ENCODE measurements at regions not wholly inside any gene's neighbourhood (a gene's known extent, or its start where the extent isn't known, plus 50 kb on each side); places are given as distances from the start of the nearest gene placed in this dataset.

GRCh38 chrX:44093431-44093830, 120.2 kb upstream of the NDP start:
- Histone ChIP-seq H2AK9ac (replicated peaks; ENCODE audit: low read depth, low read length, poor library complexity) (no peak overlapping the region), H3K18ac (ENCODE audit: low read depth, low read length) (no peak overlapping the region), H4K5ac (ENCODE audit: low read depth, low read length) (no peak overlapping the region), H3K4me2 (ENCODE audit: low read depth, low read length) (no peak overlapping the region), H4K20me1 (ENCODE audit: insufficient read depth, low read length) (no peaks in the 10 kb centered on the region), H3K4ac (ENCODE audit: low read depth, low read length) (no peak overlapping the region), H3K36me3 (ENCODE audit: control insufficient read depth, insufficient read depth, low read length) (no peaks in the 10 kb centered on the region), H4K8ac (ENCODE audit: low read depth in 2 of 2, low read length in 2 of 2) (no peak overlapping the region), H3K14ac (replicated peaks; ENCODE audit: low read depth, low read length) (no peak overlapping the region), H2BK20ac (ENCODE audit: low read depth, low read length) (no peak overlapping the region), H3K27ac (ENCODE audit: insufficient read depth, low read length) (no peak overlapping the region), H3K23ac (ENCODE audit: low read depth, low read length) (no peak overlapping the region), H3K56ac (ENCODE audit: extremely low read depth, insufficient read depth, low read length) (no peak overlapping the region), H2BK120ac (ENCODE audit: low read depth, low read length) (no peak overlapping the region), H3K79me1 (ENCODE audit: low read depth in 1 of 2, low read length in 2 of 2) (no peaks in the 10 kb centered on the region), H2BK15ac (ENCODE audit: low read depth, low read length) (no peak overlapping the region), H3K4me3 (ENCODE audit: insufficient read depth, low read depth, low read length) (no peak overlapping the region), H3K27me3 (ENCODE audit: control insufficient read depth, insufficient read depth, low read length) (peaks cover 8% of the 10 kb centered on the region), H2AFZ (replicated peaks; ENCODE audit: low read length, poor library complexity) (no peak overlapping the region), H2BK5ac (ENCODE audit: low read depth, low read length, poor library complexity, severe bottlenecking) (no peak overlapping the region), H3K9ac (ENCODE audit: low read depth, low read length) (no peak overlapping the region), H3K9me1 (ENCODE audit: insufficient read depth, low read length) (no peaks in the 10 kb centered on the region), H3K9me3 (ENCODE audit: control insufficient read depth, insufficient read depth, low read length) (no peaks in the 10 kb centered on the region), H4K91ac (ENCODE audit: insufficient read depth, low read depth, low read length) (no peak overlapping the region), H3K4me1 (ENCODE audit: control insufficient read depth, insufficient read depth, low read length) (no peaks in the 10 kb centered on the region), H2AK5ac (ENCODE audit: low read depth, low read length) (no peak overlapping the region)
- in situ Hi-C loops (cut with MboI; ENCODE audit: low sequenced_read_pairs), result no loop called here
- DNase-seq (no peak), ATAC-seq (ENCODE audit: low read depth) (no peak)
- no peak for TF ChIP-seq FOS (IDR thresholded peaks at IDR 0.05; ENCODE audit: low read depth, low read length)
- TF ChIP-seq RAD21 (IDR thresholded peaks at IDR 0.05; ENCODE audit: low read length), result no peak
- no peak for TF ChIP-seq POLR2A (IDR thresholded peaks at IDR 0.05; ENCODE audit: low read depth, low read length)
- no peak for TF ChIP-seq MAZ (IDR thresholded peaks at IDR 0.05; ENCODE audit: borderline replicate concordance, low read depth, low read length)
- TF ChIP-seq USF2 (IDR thresholded peaks at IDR 0.05; ENCODE audit: low read depth, low read length), result no peak
- no peak for TF ChIP-seq RCOR1 (IDR thresholded peaks at IDR 0.05; ENCODE audit: insufficient replicate concordance, low read length)
- TF ChIP-seq CHD1 (IDR thresholded peaks at IDR 0.05; ENCODE audit: low read depth, low read length), result no peak
- no peak for TF ChIP-seq BHLHE40 (IDR thresholded peaks at IDR 0.05; ENCODE audit: low read depth, low read length)
- TF ChIP-seq MAFK (IDR thresholded peaks at IDR 0.05; ENCODE audit: low read depth, low read length), result no peak
- TF ChIP-seq CTCF (conservative IDR thresholded peaks at IDR 0.05; ENCODE audit: low read depth, low read length), result no peak
- no peak for TF ChIP-seq ELK1 (IDR thresholded peaks at IDR 0.05; ENCODE audit: borderline replicate concordance, low read depth, low read length)
- BruUV-seq (replicated peaks), result no TSS peak
- POLR2A ChIA-PET (ENCODE audit: unreplicated experiment), result no interaction called here
- CTCF ChIA-PET, result interaction anchor here (0.6 kb wide), 1 partner anchor 132 kb away, joined by 3 read pairs; no protein-coding TSS in a partner anchor
- dilution Hi-C loops (cut with HindIII; ENCODE audit: low sequenced_read_pairs, unreplicated experiment), result no loop called here
- intact Hi-C loops (cut with micrococcal nuclease), result no loop called here
- WGBS, 2 experiments (ENCODE audit: extremely low coverage in 2 of 2, insufficient read length in 1 of 2), result no CpG with 5 or more reads among the region's 3 CpGs

Data from IMR-90 (cell line).